CD1c-positive myeloid dendritic cell (primary cell): ENCODE measurements at regions not wholly inside any gene's neighbourhood (a gene's known extent, or its start where the extent isn't known, plus 50 kb on each side); places are given as distances from the start of the nearest gene placed in this dataset.
"Not testable (repeated sequence)": the region's sequence is repeated elsewhere in the genome, so short reads cannot be mapped to it uniquely, and the experiment has no call there.

ENCODE experiments used
- DNase-seq: peaks from one replicate; pipeline ENCODE4 v3.0.0-alpha.2; 2016; ENCODE audit errors: extremely low spot score

DNA sequence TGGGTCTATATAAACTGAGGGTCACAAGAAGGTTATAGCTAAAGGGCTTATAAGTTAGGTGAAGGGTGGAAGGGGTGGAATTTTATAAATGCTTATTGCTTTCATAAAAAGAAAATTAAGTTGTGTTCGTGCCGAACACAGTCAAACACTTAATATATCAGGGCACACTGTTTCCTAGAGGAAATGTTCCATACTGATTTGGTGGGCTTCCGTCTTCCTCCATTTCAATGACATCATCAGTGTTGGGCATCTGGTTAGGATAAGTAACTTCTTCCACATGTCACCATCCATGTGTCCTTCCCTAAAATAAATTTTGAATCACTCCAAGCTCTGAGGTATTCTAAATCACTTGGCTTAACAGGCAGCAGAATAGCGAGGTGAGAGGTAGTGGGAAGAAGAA is 466.4 kb downstream of the MED13L start:
- no peak for DNase-seq

DNA sequence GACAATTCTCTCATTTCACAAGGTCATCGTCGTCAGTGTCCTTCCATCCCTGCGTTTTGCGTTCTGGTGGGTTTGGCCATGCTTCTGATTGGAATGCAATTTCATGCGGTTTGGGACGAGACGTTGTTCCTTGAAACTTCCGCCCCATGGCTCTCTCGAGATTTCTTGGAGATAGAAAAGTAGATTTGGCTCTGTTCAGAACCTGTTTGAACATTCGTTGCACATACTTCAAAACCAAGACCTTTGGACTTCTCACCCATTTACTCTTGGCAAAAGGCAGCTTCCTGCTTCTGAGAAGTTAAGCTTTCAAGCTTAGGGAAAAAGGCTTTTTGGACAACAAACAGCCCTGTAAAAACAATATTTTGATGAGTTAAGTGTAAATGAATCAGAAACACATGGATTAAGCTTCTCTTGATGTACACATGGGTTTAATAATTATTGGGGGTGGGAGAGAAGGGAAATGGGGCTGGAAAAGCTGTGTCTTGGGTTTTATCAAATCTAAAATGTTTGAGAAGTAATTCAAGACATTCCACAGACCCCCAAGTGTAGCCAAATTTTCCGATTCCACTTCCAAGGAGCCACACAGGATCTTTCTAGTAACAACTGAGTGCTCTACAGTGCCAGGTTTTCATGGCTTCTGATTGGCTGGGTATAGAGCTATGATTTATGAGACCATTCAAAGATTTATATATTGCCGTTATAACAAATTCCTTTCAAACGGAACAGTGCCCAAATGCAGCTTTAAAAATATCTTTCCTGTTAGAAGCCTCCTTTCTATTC is 467.2 kb downstream of the MED13L start:
- DNase-seq = no peak

DNA sequence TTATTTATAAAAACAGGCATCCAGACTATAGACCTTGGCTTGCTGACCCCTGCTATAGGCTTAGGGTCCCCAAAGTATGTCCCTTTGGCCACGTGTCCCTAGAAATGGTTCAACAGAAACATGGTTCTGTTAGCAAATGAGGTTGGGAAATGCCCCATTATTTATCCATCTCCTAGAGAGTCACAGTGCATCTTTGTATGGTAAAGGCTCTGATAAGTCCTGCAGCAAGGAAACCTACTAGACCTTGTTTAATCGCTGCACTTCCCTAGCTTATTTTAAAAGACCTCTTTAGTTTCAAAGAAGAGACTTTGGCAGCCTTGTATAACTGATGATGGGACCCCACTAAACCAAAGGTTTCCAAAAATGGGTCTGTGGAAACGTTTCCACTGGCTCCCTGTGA is 471.5 kb downstream of the MED13L start:
- DNase-seq = no peak

DNA sequence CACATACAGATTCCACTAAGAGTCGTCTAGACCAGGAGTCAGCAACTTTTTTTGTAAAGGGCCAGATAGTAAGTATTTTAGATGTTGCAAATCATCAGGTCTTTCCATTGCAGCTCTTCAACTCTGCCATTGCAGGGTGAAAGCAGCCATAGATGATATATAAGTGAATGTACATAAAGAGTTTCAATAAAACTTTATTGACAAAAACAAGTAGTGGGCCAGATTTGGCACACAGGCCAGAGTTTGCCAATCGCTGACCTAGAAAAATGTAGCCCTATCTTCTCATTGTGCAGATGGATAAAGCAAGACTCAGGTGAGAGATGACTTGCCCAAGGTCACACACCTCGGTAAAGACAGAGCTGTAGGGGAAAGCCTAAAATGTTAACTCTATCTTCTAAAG is 474.7 kb downstream of the MED13L start:
- DNase-seq = no peak

DNA sequence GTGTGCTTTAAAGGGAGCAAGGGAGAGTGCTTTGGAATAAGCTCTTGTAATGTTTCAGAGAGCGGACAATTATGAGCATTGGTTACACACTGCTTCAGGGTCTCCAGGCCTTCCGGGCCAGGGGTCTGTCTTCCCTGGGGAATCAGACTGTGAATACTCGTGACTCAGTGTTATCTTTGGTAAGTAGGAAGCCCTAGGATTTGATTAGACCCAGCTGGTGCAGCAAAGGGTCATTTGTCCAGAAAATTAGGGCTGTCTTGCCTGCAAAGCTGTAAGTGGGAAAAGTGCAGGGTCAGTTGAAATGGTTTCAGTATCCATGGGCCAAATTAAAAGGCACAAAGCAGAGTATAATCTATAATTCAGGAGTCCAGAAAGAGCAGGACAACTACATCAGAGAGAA is 475.6 kb downstream of the MED13L start:
- DNase-seq = no peak

DNA sequence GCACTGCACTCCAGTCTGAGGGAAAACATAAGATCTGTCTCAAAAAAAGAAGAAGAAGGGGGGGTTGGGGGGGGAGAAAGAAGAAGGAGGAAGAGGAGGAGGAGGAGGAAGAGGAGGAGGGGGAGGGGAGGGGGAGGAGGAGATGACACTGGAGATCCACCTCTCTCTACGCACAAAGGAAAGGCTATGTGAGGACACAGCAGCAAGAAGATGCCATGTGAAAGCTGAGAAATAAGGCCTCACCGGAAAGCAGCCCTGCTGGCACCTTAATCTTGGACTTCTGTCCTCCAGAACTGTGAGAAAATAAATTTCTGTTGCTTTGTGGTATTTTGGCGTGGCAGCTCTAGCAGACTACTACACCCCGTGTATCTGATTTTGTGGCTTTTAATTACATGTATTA is 477.9 kb downstream of the MED13L start:
- DNase-seq = no peak

DNA sequence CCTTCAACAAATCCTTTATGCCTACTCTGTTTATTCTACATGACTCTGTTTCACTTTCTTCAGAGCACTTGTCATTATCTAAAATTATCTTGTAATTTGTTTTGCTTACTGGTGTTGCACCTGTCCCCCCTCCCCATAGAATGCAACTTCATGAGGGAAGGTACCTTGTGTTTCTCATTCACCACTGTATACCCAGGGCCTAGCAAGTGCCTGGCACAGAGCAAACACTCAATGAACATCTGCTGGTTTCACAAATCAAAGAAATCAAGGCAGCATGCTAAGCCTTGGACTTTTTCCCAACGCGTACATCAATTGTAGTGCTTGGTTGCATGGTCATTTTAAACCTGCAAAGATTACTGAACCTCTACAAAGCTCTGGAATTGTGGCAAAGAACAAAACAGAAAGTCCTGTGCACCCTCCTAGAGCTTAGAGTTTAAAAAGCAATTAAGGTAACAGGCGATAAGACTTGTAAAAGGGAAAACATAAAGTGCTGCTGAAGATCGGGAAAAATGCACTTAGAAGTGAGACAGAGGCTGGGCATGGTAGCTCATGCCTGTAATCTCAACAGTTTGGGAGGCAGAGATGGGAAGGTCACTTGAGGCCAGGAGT is 479.1 kb downstream of the MED13L start:
- no peak for DNase-seq

DNA sequence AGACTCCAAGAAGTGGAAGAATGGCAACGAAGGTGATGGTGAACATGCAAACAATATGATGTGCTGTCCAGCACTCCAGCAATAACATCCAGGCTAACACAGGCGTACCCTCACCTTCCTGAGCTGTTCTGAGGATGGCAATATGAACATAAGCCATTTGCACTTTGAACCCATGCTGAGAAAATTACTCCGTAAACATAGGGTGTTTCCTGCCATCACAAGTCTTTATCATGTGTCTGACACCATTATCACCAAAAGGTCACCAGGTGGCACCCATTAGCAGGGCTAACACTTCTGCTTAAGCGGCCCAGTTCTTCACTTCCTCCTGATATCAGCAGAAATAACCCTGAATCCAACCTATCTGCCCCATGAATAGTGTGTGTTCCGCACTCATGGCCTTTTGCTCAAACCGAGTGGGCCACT is 482.8 kb downstream of the MED13L start:
- no peak for DNase-seq

DNA sequence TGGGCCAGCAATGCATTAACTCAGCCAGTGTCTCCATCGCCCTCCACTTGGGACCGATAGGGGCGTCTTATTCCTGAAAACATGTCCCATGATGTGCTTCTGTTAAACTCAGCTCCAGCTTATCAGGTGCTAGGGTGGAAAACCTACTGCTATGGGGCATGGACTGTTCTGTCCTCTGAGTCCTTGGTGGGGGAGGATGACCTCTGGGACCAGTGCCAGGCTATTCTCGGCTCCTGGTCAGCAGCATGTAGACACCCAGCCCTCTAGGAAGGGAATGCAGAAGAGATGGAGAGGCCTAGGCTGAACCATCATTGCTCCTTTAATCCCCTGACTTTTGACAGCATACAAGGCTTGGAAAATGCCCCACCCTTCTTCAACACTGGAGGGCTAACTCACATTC is 486.2 kb downstream of the MED13L start:
- no peak for DNase-seq

DNA sequence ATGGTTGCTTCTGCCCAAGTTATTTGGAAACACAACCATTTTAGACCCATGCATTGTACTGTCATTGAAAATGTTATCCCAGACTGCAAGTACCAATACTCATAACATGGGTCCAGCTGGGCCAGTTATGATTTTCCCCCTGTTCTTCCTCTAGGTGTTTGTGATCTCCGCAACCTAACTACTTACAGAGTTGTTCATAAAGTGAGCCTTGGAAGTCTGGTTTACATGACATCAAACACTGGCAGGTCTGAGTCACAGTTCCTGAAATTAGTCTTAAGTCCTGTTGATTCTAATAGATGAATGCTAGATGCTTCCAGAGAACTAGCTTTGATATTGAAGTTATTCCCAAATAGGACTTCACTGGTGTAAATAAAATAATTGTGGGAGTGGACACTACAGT is 487.0 kb downstream of the MED13L start:
- no peak for DNase-seq

DNA sequence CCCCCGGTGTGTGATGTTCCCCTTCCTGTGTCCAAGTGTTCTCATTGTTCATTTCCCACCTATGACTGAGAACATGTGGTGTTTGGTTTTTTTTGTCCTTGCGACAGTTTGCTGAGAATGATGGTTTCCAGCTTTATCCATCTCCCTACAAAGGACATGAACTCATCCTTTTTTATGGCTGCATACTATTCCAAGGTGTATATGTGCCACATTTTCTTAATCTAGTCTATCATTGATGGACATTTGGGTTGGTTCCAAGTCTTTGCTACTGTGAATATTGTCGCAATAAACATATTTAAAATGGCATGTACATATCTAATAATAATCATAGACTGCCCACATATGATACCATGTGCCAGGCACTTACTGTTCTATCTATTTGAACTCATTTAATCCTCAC is 491.0 kb downstream of the MED13L start:
- DNase-seq = not testable (repeated sequence)

DNA sequence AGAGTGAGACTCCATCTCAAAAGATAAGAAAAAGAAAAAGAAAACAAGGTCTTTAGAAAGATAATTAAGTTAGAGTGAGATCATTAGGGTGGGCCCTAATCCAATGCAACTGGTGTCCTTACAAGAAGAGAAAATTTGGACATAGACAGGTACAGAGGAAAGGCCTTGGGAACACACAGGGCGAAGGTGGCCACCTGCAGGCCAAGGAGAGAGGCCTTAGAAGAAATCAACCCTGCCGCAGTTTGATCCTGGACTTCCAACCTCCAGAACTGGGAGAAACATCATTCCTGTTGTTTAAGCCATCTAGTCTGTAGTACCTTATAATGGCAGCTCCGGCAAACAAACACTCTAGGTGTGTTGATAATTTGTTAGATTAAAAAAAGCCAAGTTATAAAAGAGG is 491.9 kb downstream of the MED13L start:
- no peak for DNase-seq

DNA sequence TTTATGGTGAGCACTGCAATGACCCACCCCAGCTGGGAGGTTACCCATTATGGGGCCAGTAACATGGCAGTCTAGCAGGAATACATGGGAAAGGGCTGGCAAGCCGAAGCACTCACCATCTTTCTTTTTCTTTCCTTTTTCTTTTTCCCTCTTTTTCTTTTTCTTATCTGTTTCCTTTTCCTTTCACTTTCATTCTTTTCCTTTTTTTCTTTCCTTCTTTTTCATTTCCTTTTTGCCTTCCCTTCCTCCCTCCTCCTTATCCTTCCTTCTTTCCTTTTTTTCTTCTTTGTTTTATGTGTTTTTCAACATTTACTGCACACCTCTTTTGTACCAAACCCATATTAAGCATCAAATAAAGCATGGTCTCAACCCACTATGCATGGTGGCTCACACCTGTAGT is 501.1 kb downstream of the MED13L start:
- DNase-seq = no peak

DNA sequence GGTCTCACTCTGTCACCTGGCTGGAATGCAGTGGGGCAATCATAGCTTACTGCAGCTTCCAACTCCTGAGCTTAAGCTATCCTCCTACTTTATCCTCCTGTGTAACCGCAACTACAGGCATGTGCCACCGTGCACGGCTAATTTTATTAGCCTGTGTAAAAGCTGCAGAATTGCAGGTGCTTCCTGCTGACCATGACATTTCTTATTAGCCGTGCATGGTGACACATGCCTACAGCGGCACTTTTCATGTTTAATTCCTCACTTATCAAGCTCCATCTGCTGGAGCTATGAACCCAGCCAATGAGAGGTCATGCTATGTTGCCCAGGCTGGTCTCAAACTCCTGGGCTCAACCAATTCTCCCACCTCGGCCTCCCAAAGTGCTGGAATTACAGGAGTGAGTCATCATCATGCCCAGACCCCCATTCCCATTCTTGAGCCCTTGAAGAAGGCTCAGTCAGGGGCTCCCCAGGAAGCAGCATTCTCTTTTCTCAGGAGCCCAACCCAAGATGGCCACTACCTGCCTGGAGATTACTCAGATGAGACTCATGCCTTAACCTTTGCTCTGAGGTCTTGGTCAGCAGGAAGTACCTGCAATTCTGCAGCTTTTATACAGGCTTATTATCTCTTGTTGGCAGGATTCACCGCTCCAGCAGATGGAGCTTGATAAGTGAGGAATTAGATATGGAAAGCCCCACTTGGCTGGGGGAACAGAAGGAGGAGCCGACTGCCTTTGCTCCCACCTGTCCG is 503.2 kb downstream of the MED13L start:
- no peak for DNase-seq

DNA sequence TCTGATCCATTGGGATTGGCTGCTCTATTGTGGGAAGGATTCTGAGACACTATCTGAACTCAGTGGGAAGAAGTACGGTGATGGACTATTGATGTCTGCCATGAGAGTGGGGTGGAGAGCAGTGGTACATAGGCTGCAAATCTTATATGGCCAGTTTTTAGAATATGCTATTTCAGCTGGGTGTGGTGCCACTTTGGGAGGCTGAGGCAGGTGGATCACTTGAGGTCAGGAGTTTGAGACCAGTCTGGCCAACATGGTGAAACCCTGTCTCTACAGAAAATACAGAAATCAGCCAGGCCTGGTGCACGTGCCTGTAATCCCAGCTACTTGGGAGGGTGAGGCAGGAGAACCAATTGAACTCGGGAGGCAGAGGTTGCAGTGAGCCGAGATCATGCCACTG is 505.9 kb downstream of the MED13L start:
- DNase-seq = no peak

DNA sequence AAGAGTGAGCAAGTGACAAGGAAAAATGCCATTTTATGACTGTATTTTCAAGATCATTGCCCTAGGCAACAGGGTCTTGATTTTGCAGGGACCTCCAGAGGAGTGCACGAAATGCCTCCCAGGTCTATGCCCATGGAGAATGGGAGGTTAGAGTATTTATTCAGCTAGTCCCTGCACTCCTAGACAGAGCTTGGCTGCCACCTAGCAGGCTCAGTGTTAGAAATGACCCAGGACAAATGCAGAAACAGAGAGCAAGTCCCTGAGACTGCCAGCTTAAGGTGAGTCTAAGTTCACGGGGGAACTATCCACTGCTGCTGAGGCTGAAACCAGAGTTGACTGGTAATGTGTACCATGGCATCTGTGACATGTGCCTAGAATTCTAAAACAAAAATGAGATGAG is 506.4 kb downstream of the MED13L start:
- no peak for DNase-seq

DNA sequence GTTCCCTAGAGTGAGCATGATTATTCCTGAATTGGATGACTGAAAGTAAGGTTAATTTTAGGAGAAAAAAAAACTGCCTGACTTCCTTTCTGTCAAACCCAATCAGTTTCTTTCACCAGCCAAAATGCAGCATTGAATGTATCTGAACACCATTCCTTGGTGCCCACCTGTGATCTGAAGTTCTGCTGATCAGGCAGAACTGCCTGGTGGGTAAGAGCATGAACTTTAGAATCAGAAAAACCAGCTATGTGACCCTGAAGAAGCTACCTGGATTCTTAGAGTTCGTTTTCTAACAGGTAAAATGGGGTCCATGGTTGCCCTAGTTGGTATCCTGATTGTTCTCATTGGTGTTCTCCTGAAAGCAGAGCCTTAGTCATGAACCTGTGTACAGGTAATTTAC is 506.9 kb downstream of the MED13L start:
- no peak for DNase-seq

DNA sequence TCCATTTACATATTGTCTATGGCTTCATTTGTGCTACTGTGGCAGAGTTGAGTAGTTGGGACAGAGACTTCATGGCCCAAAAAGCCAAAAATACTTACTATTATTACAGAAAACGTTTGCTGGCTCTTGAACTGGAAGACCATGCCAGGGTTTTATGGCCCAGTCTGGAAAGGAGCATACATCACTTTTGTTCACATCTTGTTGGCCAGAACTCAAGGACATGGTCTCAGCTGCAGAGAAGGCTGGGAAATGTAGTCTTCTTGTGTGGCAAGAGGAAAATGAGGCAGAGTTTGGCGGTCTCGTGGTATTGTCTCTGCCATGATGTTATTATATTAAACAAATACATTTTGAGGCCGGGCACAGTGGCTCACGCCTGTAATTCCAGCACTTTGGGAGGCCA is 509.6 kb downstream of the MED13L start:
- no peak for DNase-seq

DNA sequence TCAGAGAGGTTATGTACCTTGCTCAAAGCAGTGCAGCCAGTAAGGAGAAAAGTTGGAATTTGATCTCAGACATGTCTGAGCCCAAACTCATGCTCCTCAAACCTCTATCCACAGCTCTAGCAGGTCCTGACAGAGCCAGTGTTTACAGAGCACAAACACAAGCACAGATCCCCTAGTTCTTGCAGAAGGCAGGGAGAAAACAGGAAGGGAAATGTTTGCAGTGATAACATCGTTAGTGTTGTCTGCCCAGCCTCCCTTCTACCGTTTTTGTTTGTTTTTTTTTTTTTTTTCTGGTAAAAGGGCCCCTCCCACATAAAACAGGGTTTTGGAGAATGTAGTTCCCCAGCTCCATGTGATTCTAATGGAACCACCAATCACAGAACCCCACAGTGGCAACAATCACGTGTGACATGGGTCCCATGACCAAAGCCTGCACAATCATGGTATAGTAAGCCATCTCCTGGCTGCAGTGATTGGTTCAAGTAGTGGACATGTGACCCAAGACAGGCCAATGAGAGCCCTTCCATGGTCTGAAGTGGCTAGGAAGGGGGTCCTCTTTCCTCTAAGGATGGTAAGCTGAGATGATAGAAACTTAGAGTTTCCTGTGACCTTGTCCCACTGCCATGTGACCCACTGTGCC is 513.4 kb downstream of the MED13L start:
- no peak for DNase-seq

DNA sequence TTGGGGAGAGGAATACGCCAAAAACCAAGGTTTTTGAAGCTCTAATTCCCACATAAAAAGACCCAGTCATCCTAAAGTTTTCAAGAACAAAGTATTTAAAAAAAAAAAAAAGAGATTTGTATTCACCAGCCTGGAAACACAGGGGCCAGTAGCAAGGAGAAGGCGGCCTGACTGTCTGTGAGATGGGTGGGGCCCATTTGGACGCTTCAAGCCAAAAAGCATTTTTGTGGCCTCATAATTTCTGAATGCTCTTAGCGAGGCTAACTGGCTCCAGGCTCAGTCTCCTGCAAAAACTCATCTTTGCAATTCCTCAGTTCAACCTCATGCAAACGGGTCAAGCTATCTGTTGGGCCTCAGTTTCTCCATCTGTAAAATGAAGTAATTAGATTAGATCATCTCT is 514.1 kb downstream of the MED13L start:
- DNase-seq = no peak

DNA sequence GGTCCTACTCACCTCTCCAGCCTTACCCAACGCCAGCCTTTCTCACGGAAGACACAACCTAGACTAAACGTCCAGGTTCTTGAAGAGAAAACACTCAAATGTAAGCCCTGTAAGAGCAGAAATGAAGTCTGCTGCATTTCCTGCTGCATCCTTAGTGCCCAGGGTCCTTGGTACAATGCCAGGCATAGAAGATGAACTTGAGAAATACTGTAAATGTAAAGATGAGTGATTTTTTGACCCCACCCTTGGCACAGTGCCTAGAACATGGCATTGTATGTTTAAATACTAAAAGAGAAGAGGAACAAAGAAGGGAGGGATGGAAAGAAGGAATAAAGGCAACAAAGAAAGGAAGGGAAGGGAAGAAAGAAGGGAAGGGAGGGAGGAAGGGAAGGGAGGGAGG is 514.6 kb downstream of the MED13L start:
- no peak for DNase-seq

DNA sequence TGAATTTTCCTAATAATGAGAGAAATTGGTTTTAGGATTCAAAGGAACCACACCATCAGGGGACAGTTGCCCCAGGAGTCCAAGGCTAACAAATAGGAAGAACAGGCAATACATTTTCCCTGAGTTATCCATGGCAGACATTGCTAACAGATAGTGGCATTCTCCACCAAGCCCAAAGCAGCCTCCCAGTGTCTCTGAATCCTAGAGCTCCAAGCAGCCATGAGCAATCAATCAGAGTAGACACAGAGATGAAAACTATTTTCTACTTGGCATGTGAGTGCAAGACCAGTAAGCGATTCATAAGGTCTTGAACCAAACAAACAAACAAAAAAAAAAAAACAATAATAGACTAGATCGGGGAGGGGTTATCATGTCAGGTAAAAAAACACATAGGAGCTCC is 515.7 kb downstream of the MED13L start:
- DNase-seq = no peak

DNA sequence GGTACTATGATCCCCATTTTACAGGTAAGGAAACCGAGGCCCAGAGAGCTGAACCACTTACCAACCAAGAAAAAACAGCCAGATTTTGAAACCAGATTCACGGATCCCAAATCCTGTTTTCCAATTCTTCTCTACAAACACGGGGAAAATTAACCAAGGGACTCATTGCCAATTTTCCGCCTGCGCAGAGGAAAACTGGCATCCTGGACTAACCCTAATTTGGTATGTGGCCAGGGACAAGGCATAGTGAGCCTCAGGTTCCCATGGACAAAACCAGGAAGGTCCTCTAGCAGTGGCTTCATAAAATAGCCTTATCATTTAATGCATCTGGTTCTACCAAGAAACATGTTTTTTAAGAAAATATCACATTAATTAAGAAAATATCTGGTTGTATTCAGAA is 517.3 kb downstream of the MED13L start:
- DNase-seq = no peak
